ENCODE measurements at regions not wholly inside any gene's neighbourhood (a gene's known extent, or its start where the extent isn't known, plus 50 kb on each side); places are given as distances from the start of the nearest gene placed in this dataset.

GRCh38 chr2:58558881-58559280, 317.8 kb upstream of the FANCL start:
- no peak for DNase-seq (ENCODE audit: extremely low read depth, low read depth)
- TF ChIP-seq, protein P1, sequence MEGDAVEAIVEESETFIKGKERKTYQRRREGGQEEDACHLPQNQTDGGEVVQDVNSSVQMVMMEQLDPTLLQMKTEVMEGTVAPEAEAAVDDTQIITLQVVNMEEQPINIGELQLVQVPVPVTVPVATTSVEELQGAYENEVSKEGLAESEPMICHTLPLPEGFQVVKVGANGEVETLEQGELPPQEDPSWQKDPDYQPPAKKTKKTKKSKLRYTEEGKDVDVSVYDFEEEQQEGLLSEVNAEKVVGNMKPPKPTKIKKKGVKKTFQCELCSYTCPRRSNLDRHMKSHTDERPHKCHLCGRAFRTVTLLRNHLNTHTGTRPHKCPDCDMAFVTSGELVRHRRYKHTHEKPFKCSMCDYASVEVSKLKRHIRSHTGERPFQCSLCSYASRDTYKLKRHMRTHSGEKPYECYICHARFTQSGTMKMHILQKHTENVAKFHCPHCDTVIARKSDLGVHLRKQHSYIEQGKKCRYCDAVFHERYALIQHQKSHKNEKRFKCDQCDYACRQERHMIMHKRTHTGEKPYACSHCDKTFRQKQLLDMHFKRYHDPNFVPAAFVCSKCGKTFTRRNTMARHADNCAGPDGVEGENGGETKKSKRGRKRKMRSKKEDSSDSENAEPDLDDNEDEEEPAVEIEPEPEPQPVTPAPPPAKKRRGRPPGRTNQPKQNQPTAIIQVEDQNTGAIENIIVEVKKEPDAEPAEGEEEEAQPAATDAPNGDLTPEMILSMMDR (IDR thresholded peaks at IDR 0.05; ENCODE audit: low read depth, low read length) = no peak

GRCh38 chr2:58557176-58557575, 316.1 kb upstream of the FANCL start:
- DNase-seq (ENCODE audit: extremely low read depth, low read depth) = no peak
- TF ChIP-seq, protein P1 (IDR thresholded peaks at IDR 0.05; ENCODE audit: low read depth, low read length) = no peak

- DNase-seq (ENCODE audit: extremely low read depth, low read depth) = no peak
- TF ChIP-seq, protein P1 (IDR thresholded peaks at IDR 0.05; ENCODE audit: low read depth, low read length) = peak; percentile 7
Observed at GRCh38 chr2:58553937-58554336, 312.8 kb upstream of the FANCL start.

DNA sequence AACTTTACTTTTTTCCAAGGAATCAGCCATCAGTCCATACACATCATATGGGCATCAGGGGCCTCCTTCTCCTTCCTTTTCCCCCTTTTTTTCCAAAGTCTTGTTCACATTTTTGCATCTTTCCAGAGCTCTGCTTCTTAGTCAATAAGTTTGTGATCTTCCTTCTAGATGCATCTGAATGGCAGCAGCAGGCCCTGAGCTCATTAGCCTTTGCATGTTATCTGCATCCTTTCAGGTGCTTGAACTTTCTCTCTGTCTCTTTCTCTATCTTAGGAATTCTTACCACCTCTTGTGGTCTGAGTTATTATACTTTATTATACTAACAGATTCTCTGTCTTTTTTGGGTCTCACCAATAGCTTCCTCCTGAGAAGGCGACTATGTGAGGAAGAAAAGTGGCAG, 312.4 kb upstream of the FANCL start:
- TF ChIP-seq, protein P1 (IDR thresholded peaks at IDR 0.05; ENCODE audit: low read depth, low read length) = no peak
- DNase-seq (ENCODE audit: extremely low read depth, low read depth) = no peak

- no peak for DNase-seq (ENCODE audit: extremely low read depth, low read depth)
- TF ChIP-seq, protein P1 (IDR thresholded peaks at IDR 0.05; ENCODE audit: low read depth, low read length) = no peak
Observed at GRCh38 chr2:58545300-58546280, 304.5 kb upstream of the FANCL start.

GRCh38 chr2:58543442-58543841, 302.3 kb upstream of the FANCL start:
- TF ChIP-seq, protein P1 (IDR thresholded peaks at IDR 0.05; ENCODE audit: low read depth, low read length) = no peak
- DNase-seq (ENCODE audit: extremely low read depth, low read depth) = no peak

DNA sequence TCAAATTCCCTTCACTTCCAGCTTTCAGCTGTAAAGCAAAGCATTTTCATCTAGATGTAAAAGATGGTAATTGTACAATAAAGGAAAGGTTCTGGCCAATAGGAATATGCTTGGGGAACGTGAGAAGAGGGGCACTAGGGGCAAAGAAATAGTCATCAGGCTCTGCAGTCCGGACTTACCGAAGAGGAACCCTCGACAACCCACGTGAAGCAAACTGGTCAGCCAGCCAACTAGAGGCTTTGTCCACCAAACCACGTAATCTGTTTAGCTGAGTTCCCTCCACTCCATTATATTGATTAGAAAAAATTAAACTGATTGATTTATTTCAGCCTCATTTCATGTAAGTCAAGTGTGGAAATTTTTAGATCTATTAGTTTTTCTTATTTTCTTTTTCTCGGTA, 300.4 kb upstream of the FANCL start:
- TF ChIP-seq, protein P1 (IDR thresholded peaks at IDR 0.05; ENCODE audit: low read depth, low read length) = no peak
- DNase-seq (ENCODE audit: extremely low read depth, low read depth) = no peak
